ENCODE measurements at regions not wholly inside any gene's neighbourhood (a gene's known extent, or its start where the extent isn't known, plus 50 kb on each side); places are given as distances from the start of the nearest gene placed in this dataset.

GRCh38 chr2:11997142-11997541 lies 250.7 kb downstream of the LPIN1 start:
- DNase-seq (no peak), ATAC-seq (no peak)
- H3K27ac ChIP-seq = no peak overlapping the region
- TF ChIP-seq CTCF (IDR thresholded peaks at IDR 0.05) (no peak), POLR2A (IDR thresholded peaks at IDR 0.05) (no peak)
- H3K27me3 ChIP-seq = no peaks in the 10 kb centered on the region
- no peaks in the 10 kb centered on the region for H3K9me3 ChIP-seq
- H3K4me1 ChIP-seq = no peaks in the 10 kb centered on the region
- intact Hi-C loops (cut with DNase I) = no loop called here
- H3K4me3 ChIP-seq = no peak overlapping the region
- no peaks in the 10 kb centered on the region for H3K36me3 ChIP-seq

GRCh38 chr2:11998218-11998617 lies 251.8 kb downstream of the LPIN1 start:
- H3K27me3 ChIP-seq = no peaks in the 10 kb centered on the region
- H3K36me3 ChIP-seq = no peaks in the 10 kb centered on the region
- no peaks in the 10 kb centered on the region for H3K4me1 ChIP-seq
- H3K27ac ChIP-seq = no peak overlapping the region
- H3K4me3 ChIP-seq = no peak overlapping the region
- no peaks in the 10 kb centered on the region for H3K9me3 ChIP-seq
- no peak for DNase-seq
- intact Hi-C loops (cut with DNase I) = no loop called here
- ATAC-seq = no peak
- WGBS (ENCODE audit: insufficient coverage, low coverage, low lambda C conversion rate, missing lambda C conversion rate) = 70% methylated on average over 2 of the region's 2 CpGs
- TF ChIP-seq POLR2A (IDR thresholded peaks at IDR 0.05) = no peak
- TF ChIP-seq CTCF (IDR thresholded peaks at IDR 0.05) = no peak

- TF ChIP-seq CTCF (IDR thresholded peaks at IDR 0.05) (no peak), POLR2A (IDR thresholded peaks at IDR 0.05) (no peak)
- H3K4me1 ChIP-seq = no peaks in the 10 kb centered on the region
- H3K27ac ChIP-seq = no peak overlapping the region
- 86% methylated on average over 4 of the region's 4 CpGs for WGBS (ENCODE audit: insufficient coverage, low coverage, low lambda C conversion rate, missing lambda C conversion rate)
- intact Hi-C loops (cut with DNase I) = no loop called here
- no peak overlapping the region for H3K4me3 ChIP-seq
- H3K36me3 ChIP-seq = no peaks in the 10 kb centered on the region
- no peaks in the 10 kb centered on the region for H3K27me3 ChIP-seq
- ATAC-seq (no peak), DNase-seq (no peak)
- no peaks in the 10 kb centered on the region for H3K9me3 ChIP-seq
Measured at GRCh38 chr2:11998626-11999378, 252.4 kb downstream of the LPIN1 start.

GRCh38 chr2:12001621-12002020 lies 255.2 kb downstream of the LPIN1 start:
- Histone ChIP-seq H3K9me3 (no peaks in the 10 kb centered on the region), H3K4me1 (peaks cover 0 to 11% (median 0%) of the 10 kb centered on the region in 4 donors), H3K27me3 (no peaks in the 10 kb centered on the region), H3K4me3 (no peak overlapping the region), H3K36me3 (no peaks in the 10 kb centered on the region), H3K27ac (no peak overlapping the region)
- ATAC-seq = no peak
- no peak for TF ChIP-seq CTCF (IDR thresholded peaks at IDR 0.05)
- no peak for TF ChIP-seq POLR2A (IDR thresholded peaks at IDR 0.05)
- DNase-seq = no peak
- intact Hi-C loops (cut with DNase I) = no loop called here
- WGBS (ENCODE audit: insufficient coverage, low coverage, low lambda C conversion rate, missing lambda C conversion rate) = 92% methylated on average over 1 of the region's 1 CpG

GRCh38 chr2:12002215-12002614 lies 255.8 kb downstream of the LPIN1 start:
- no peaks in the 10 kb centered on the region for H3K36me3 ChIP-seq
- TF ChIP-seq POLR2A (IDR thresholded peaks at IDR 0.05) (no peak), CTCF (IDR thresholded peaks at IDR 0.05) (no peak)
- no peak for DNase-seq
- no peaks in the 10 kb centered on the region for H3K27me3 ChIP-seq
- H3K9me3 ChIP-seq = no peaks in the 10 kb centered on the region
- no peak overlapping the region for H3K27ac ChIP-seq
- peaks cover 0 to 16% (median 0%) of the 10 kb centered on the region in 4 donors for H3K4me1 ChIP-seq
- ATAC-seq = no peak
- H3K4me3 ChIP-seq = no peak overlapping the region
- intact Hi-C loops (cut with DNase I) = no loop called here
- WGBS (ENCODE audit: insufficient coverage, low coverage, low lambda C conversion rate, missing lambda C conversion rate) = 58% methylated on average over 3 of the region's 3 CpGs

Measured in right lobe of liver (tissue), 6 donors.